ENCODE measurements at regions not wholly inside any gene's neighbourhood (a gene's known extent, or its start where the extent isn't known, plus 50 kb on each side); places are given as distances from the start of the nearest gene placed in this dataset.

- no peaks in the 10 kb centered on the region for H4K20me1 ChIP-seq (ENCODE audit: control insufficient read depth, insufficient read depth)
- FAIRE-seq, result no peak
Measured at GRCh38 chr12:13478650-13479181, 282.2 kb downstream of the EMP1 start.

GRCh38 chr12:13474381-13474780 is 277.9 kb downstream of the EMP1 start:
- FAIRE-seq, result no peak

More at GRCh38 chr12:13478650-13479181, 282.2 kb downstream of the EMP1 start:
- no TSS peak for BruUV-seq (replicated peaks)
- H3K27ac ChIP-seq (ENCODE audit: control insufficient read depth, insufficient read depth), result no peak overlapping the region
- no peaks in the 10 kb centered on the region for H3K79me2 ChIP-seq (ENCODE audit: control insufficient read depth, insufficient read depth, low read length)
- 33% methylated on average over 6 of the region's 6 CpGs for WGBS (ENCODE audit: insufficient coverage, insufficient replicate concordance, low lambda C conversion rate, missing lambda C conversion rate)
- in situ Hi-C loops (cut with MboI), result no loop called here
- ChIA-PET CTCF (no interaction called here), RAD21 (ENCODE audit: unreplicated experiment) (no interaction called here), SMC1A (ENCODE audit: uncharacterized antibody, unreplicated experiment) (interaction anchor here (0.6 kb wide), 1 partner anchor 28 kb away, joined by 3 read pairs; no protein-coding TSS in a partner anchor), POLR2A (no interaction called here)
- intact Hi-C loops (cut with micrococcal nuclease; ENCODE audit: unreplicated experiment), result no loop called here
- no peaks in the 10 kb centered on the region for H3K9me3 ChIP-seq (replicated peaks; ENCODE audit: control insufficient read depth, insufficient read depth, low read length)
- H3K4me2 ChIP-seq (ENCODE audit: control insufficient read depth, insufficient read depth), result no peak overlapping the region
- no peak for ATAC-seq
- no peaks in the 10 kb centered on the region for H3K36me3 ChIP-seq (ENCODE audit: control insufficient read depth in 2 of 2, insufficient read depth in 2 of 2, low read length in 1 of 2)
- no peak overlapping the region for H3K9ac ChIP-seq (ENCODE audit: control insufficient read depth, insufficient read depth, low read length)
- no peak overlapping the region for H3K4me3 ChIP-seq
- no peak for TF ChIP-seq POLR2A (IDR thresholded peaks at IDR 0.05; ENCODE audit: low read depth, low read length)
- TF ChIP-seq CBFB (IDR thresholded peaks at IDR 0.05; ENCODE audit: low read depth), result no peak
- TF ChIP-seq ATF3 (IDR thresholded peaks at IDR 0.05; ENCODE audit: borderline replicate concordance, extremely low read depth, low read depth, low read length), result no peak
- H2AFZ ChIP-seq (ENCODE audit: control insufficient read depth, low read depth, low read length), result no peak overlapping the region
- H3K4me1 ChIP-seq (ENCODE audit: control insufficient read depth, insufficient read depth, low read length), result 0 out of 2 replicates have a peak, but pooled peaks cover under 1% of the 10 kb centered on the region
- no peak for DNase-seq (ENCODE audit: low read depth, low spot score)
- no peaks in the 10 kb centered on the region for H3K27me3 ChIP-seq (replicated peaks in 1 of 2; ENCODE audit: control insufficient read depth in 2 of 2, insufficient read depth in 2 of 2, low read length in 1 of 2)

More at GRCh38 chr12:13474381-13474780, 277.9 kb downstream of the EMP1 start:
- no peaks in the 10 kb centered on the region for H3K9me3 ChIP-seq (replicated peaks; ENCODE audit: control insufficient read depth, insufficient read depth, low read length)
- in situ Hi-C loops (cut with MboI) (no loop called here), intact Hi-C loops (cut with micrococcal nuclease; ENCODE audit: unreplicated experiment) (loop anchor here (5.0 kb wide), 1 partner anchor 118 kb away; no protein-coding TSS in a partner anchor)
- H3K4me1 ChIP-seq (ENCODE audit: control insufficient read depth, insufficient read depth, low read length), result peaks cover 13% of the 10 kb centered on the region
- H3K79me2 ChIP-seq (ENCODE audit: control insufficient read depth, insufficient read depth, low read length), result no peaks in the 10 kb centered on the region
- H3K27ac ChIP-seq (ENCODE audit: control insufficient read depth, insufficient read depth), result no peak overlapping the region
- no peaks in the 10 kb centered on the region for H3K27me3 ChIP-seq (replicated peaks in 1 of 2; ENCODE audit: control insufficient read depth in 2 of 2, insufficient read depth in 2 of 2, low read length in 1 of 2)
- peak; percentile 23 to 77; a peak in 2 of 4 replicates for TF ChIP-seq SRF (IDR thresholded peaks at IDR 0.05; ENCODE audit: low read depth in 2 of 2, low read length in 2 of 2)
- no peak for TF ChIP-seq RCOR1 (conservative IDR thresholded peaks at IDR 0.05; ENCODE audit: low read depth, low read length)
- TF ChIP-seq SUPT20H (IDR thresholded peaks at IDR 0.05; ENCODE audit: borderline replicate concordance, control insufficient read depth, low read depth, low read length), result no peak
- no peak for TF ChIP-seq FOS (IDR thresholded peaks at IDR 0.05; ENCODE audit: borderline replicate concordance, extremely low read depth, insufficient read length)
- TF ChIP-seq NFIC (IDR thresholded peaks at IDR 0.05; ENCODE audit: low read depth, low read length), result no peak
- RAD21 ChIA-PET (ENCODE audit: unreplicated experiment), result interaction anchor here (1.1 to 2.9 kb wide), 4 partner anchors 60 to 187 kb away, joined by 3 to 9 read pairs (median 5); no protein-coding TSS in a partner anchor
- no peak overlapping the region for H3K4me3 ChIP-seq
- H3K4me2 ChIP-seq (ENCODE audit: control insufficient read depth, insufficient read depth), result 0 out of 2 replicates have a peak overlapping the region, but pooled peaks have one; percentile 11
- WGBS (ENCODE audit: insufficient coverage, insufficient replicate concordance, low lambda C conversion rate, missing lambda C conversion rate), result 5% methylated on average over 1 of the region's 1 CpG
- CTCF ChIA-PET, result interaction anchor here (1.2 to 2.5 kb wide), 2 partner anchors 10 to 61 kb away, joined by 3 to 18 read pairs; no protein-coding TSS in a partner anchor
- H3K36me3 ChIP-seq (ENCODE audit: control insufficient read depth in 2 of 2, insufficient read depth in 2 of 2, low read length in 1 of 2), result no peaks in the 10 kb centered on the region
- SMC1A ChIA-PET (ENCODE audit: uncharacterized antibody, unreplicated experiment), result interaction anchor here (0.9 to 2.0 kb wide), 3 partner anchors 10 to 21 kb away, joined by 3 to 8 read pairs (median 3); no protein-coding TSS in a partner anchor
- no TSS peak for BruUV-seq (replicated peaks)
- no peak overlapping the region for H2AFZ ChIP-seq (ENCODE audit: control insufficient read depth, low read depth, low read length)
- H3K9ac ChIP-seq (ENCODE audit: control insufficient read depth, insufficient read depth, low read length), result no peak overlapping the region
- ATAC-seq (peak; percentile 62), DNase-seq (ENCODE audit: low read depth, low spot score) (no peak)
- no peaks in the 10 kb centered on the region for H4K20me1 ChIP-seq (ENCODE audit: control insufficient read depth, insufficient read depth)
- POLR2A ChIA-PET, result no interaction called here

All from GM12878 (cell line).